HG03066 (cell line): ENCODE measurements at regions not wholly inside any gene's neighbourhood (a gene's known extent, or its start where the extent isn't known, plus 50 kb on each side); places are given as distances from the start of the nearest gene placed in this dataset.

Experiments used
- ATAC-seq: cut with Tn5 transposase; IDR thresholded peaks from one replicate; pipeline ENCODE4 v1.9.1; 2021; ENCODE audit warnings: low read depth; ENCODE audit not compliant: unreplicated experiment

- ATAC-seq, result no peak
Measured at GRCh38 chr15:70433586-70434324, 329.6 kb downstream of the UACA start.

DNA sequence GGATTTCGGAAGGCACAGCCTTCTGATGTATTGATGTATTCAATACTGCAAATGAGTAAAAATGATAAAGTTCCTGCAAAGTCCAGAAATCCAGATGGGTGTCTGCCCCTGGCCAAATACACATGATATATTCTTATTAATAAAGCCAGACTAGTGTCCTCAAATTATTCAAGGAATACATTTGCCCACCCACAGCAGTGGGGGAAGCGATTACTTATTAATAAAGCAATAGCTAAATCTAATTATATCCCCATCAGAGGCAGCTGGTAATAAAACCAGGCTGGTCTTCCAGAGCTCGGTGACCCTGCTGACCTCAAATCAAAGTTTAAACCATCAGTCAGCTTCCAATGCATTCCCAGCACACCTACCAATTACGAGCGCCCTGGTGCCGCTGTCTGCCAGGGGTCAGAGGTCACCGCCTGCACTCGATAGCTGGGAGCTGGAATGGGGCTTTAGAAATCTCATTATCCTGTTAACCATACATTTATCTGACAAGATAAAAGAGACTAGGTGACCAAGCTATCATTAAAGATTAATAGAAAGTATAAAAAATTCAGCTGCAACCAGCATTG, 330.3 kb downstream of the UACA start:
- no peak for ATAC-seq

DNA sequence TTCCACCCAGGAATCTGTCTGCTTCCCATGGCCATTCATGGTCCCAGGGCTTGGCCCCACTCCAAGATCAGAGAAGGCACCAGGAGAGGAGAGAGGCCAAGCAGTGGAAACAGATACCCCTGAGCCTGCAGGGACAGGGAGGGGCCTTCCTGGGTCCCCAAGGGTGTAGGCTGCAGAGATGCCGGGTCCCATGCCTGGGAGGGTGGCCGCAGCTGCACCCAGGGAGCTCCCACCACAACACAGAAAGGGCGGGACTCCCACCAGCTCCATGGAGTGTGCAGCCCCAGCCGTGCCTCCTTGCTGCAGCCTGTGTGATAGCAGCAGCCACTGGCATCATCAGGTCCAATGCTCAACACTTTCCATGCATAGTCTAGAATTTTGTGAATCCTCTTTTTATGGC, 331.5 kb downstream of the UACA start:
- no peak for ATAC-seq

- ATAC-seq, result no peak
Measured at GRCh38 chr15:70430069-70430468, 332.4 kb upstream of the TLE3 start.

GRCh38 chr15:70429056-70429722, 331.5 kb upstream of the TLE3 start:
- ATAC-seq, result no peak

GRCh38 chr15:70428211-70428822, 330.6 kb upstream of the TLE3 start:
- no peak for ATAC-seq

DNA sequence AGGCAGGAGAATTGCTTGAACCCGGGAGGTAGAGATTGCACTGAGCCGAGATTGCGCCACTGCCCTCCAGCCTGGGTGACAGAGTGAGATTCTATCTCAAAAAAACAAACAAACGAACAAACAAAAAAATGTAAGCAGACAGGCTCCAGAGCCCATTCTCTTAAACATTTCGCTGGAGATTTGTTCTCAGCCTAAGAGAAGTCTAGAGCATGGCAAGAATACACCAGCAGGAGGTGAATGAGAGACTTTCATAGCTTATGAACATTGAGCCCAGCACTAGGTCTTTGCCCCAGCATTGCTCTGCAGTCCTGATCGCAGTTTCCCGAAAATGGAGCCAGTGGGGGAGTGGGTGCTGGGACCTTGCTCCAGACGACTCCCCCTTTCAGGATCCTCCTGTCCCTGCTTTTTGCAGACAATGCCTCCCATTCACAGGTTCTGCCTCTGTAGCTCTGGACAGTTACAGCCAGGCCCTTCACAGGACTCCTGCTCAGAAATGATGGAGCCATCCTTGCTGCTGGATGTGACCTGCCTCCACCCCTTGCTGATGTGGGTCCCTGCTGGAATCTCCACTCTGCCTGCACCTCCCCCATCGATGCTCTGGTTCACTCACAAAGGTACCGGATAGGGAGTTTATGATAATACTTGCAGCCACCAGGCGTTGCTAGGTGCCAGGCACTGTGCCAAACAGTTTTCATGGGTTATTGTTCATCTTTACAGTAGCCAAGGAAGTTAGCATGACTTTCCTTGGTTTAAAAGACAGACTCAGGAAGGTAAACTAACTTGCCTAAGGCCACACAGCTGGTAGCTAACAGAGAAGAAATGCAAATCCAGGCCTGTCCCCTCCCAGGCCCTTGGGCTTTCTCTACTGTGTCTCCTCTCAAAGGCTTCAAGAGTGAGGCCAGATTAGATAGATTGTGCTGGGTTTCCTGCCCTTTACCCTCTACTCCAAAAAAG, 329.7 kb upstream of the TLE3 start:
- no peak for ATAC-seq

DNA sequence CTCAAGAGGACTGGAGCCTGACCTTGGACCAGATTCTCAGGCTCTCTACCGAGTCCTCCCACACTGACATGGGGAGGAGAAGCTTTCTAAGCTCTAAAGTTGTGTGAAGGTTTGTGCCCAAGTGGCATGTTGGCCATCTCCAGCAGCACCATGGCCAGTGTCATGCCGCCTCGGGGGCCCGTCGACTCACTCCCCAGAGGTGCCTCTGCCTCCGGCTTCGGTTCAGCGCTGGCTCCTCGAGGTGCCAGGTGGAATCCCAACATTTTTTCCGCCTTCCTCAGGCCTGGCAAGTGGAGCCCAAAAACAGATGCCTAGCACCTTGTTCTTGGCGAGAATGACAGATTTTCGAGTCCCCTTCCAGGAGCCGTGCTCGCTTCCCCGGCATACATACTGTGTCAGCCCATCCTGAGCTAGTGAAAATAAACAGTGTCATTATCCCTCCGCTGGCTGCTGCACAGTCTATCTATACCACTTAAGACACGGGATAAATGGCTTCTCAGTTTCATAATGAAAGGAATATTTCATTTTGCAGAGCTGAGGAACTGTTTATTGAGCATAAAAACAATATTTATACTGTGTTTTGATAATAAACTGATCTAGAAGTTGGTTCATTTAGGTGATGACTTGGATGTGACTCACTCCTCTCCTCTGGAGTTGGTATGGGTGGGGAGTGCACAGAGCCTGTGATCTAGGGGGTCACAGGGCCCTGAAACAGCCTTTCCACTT, 328.5 kb upstream of the TLE3 start:
- ATAC-seq, result no peak

- no peak for ATAC-seq
Measured at GRCh38 chr15:70424937-70425411, 327.3 kb upstream of the TLE3 start.

DNA sequence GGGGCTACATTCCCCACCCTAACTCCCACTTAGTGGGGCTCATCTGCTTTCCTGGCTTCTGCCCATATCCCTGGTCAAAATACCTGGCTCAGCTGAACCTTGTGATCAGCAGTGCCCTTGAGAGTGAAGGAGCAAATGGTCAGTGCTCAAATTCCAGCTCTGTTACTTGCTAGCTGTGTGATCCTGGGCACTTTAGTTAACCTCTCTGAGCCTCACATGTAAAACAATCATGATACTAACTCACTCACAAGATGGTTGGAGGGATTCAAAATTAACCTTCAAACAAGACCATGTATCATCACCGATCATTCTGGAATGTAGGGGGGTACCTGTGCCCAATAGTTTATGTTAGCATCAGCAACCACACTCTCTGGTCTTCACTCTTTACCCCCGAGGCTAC, 325.6 kb upstream of the TLE3 start:
- no peak for ATAC-seq

GRCh38 chr15:70422342-70422741, 324.6 kb upstream of the TLE3 start:
- no peak for ATAC-seq

DNA sequence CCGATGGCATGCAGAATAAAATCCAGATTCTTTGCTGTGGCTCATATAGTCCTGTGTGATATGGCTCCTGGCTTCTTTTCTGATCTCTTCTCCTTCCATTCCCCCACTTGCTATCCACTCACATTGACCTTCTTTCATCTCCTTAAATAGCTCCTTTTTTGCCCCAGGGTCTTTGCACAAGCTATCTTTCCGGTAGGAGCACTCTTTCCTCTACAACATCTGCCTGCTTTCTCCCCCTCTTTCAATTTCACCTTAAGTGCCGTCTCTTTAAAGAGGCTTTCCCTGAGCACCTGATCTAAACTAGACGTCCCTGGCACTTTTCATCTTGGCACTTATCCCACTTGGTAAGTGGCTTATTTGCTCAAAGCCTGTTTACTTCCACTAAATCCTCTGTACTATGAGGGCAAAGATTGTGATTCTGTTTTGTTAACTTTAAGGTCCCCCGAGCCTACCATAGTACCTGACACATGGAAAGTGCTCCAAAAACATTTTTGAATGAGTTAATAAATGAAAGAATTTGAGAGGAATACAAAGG, 323.3 kb upstream of the TLE3 start:
- ATAC-seq, result no peak

GRCh38 chr15:70420086-70420947, 322.6 kb upstream of the TLE3 start:
- ATAC-seq, result no peak

- no peak for ATAC-seq
Measured at GRCh38 chr15:70418943-70419342, 321.2 kb upstream of the TLE3 start.

DNA sequence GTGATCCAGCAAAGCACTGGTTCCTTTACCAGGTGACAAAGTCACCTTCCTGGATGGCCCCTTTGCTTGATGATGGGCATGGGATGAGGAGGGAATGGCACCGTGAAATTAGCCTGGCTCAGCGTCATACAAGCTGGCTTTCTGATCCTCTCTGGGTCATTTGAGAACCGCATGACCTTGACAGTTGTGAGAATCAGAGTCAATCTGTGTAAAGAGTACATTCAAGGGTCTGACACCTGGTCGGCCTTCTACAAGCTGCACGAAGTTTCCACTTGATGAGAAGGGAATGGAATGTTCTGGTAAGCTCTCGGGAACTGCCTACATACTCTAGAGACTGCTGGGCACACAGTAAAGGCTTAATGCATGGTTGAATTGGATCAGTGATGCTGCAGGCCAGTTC, 319.8 kb upstream of the TLE3 start:
- ATAC-seq, result no peak

- no peak for ATAC-seq
Measured at GRCh38 chr15:70416829-70417228, 319.1 kb upstream of the TLE3 start.

GRCh38 chr15:70415398-70415797, 317.7 kb upstream of the TLE3 start:
- no peak for ATAC-seq

- ATAC-seq, result no peak
Measured at GRCh38 chr15:70414626-70415025, 316.9 kb upstream of the TLE3 start.
